PFSK-1 (cell line): ENCODE measurements at regions not wholly inside any gene's neighbourhood (a gene's known extent, or its start where the extent isn't known, plus 50 kb on each side); places are given as distances from the start of the nearest gene placed in this dataset.

Experiments
- FOXP2 ChIP-seq: optimal IDR thresholded peaks from 2 replicates; pipeline ENCODE3; 2011; ENCODE audit warnings: borderline replicate concordance, control low read depth, inconsistent platforms; ENCODE audit not compliant: insufficient read depth; ENCODE audit errors: extremely low read length, extremely low read depth
- POLR2AphosphoS5 ChIP-seq: IDR thresholded peaks from 2 replicates; pipeline ENCODE4 v1.6.1; 2012; ENCODE audit warnings: low read depth, mild to moderate bottlenecking, control low read depth, low read length, moderate library complexity
- SIN3A ChIP-seq: IDR thresholded peaks from 2 replicates; pipeline ENCODE4 v1.6.1; 2012; ENCODE audit warnings: mild to moderate bottlenecking, low read length, moderate library complexity, borderline replicate concordance; ENCODE audit not compliant: insufficient read depth
- TAF1 ChIP-seq: IDR thresholded peaks from 2 replicates; pipeline ENCODE4 v1.6.1; 2012; ENCODE audit warnings: low read length, control low read depth, borderline replicate concordance; ENCODE audit not compliant: insufficient read depth
- TF ChIP-seq, protein P1 (sequence below), 2 experiments: IDR thresholded peaks; 2 replicates each; pipeline versions ENCODE4 v1.6.1 to v1.8.0; 2011 to 2012; ENCODE audit warnings: low read depth in 2 of 2, low read length in 2 of 2, control low read depth in 1 of 2, inconsistent platforms in 1 of 2, mild to moderate bottlenecking in 1 of 2, moderate library complexity in 1 of 2; ENCODE audit not compliant: insufficient read depth in 1 of 2

DNA sequence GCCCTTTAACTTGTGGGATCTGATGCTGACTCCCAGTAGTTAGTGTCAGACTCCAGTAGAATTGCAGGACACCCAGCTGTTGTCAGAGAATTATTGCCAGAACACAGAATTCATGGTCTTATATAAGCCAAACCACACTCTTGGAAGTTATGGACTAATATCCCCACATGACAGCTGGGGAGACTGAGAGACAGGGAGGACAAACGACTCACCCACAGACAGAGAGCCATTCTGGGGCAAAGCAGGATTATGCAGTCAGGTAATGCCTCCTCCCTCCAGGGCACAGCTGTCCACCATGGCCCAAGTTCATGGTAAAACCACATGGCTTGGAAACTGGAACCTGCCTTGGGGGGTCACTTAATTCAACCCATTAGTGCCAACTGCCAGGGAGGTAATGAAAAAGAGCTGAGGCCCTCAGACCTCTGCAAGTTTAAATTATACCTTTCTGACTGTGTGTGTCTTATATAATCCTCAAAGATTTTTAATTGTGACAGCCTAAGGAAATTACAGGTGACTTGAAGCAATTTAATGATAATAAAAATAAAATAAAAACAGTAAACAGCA is 299.5 kb downstream of the BUD13 start:
- no peak for TF ChIP-seq SIN3A
- TF ChIP-seq, protein P1, sequence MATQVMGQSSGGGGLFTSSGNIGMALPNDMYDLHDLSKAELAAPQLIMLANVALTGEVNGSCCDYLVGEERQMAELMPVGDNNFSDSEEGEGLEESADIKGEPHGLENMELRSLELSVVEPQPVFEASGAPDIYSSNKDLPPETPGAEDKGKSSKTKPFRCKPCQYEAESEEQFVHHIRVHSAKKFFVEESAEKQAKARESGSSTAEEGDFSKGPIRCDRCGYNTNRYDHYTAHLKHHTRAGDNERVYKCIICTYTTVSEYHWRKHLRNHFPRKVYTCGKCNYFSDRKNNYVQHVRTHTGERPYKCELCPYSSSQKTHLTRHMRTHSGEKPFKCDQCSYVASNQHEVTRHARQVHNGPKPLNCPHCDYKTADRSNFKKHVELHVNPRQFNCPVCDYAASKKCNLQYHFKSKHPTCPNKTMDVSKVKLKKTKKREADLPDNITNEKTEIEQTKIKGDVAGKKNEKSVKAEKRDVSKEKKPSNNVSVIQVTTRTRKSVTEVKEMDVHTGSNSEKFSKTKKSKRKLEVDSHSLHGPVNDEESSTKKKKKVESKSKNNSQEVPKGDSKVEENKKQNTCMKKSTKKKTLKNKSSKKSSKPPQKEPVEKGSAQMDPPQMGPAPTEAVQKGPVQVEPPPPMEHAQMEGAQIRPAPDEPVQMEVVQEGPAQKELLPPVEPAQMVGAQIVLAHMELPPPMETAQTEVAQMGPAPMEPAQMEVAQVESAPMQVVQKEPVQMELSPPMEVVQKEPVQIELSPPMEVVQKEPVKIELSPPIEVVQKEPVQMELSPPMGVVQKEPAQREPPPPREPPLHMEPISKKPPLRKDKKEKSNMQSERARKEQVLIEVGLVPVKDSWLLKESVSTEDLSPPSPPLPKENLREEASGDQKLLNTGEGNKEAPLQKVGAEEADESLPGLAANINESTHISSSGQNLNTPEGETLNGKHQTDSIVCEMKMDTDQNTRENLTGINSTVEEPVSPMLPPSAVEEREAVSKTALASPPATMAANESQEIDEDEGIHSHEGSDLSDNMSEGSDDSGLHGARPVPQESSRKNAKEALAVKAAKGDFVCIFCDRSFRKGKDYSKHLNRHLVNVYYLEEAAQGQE (IDR thresholded peaks at IDR 0.05; ENCODE audit: insufficient read depth in 1 of 2, low read depth in 2 of 2, low read length in 2 of 2), result no peak
- no peak for TF ChIP-seq POLR2AphosphoS5
- TF ChIP-seq FOXP2, result no peak
- TF ChIP-seq TAF1, result no peak

DNA sequence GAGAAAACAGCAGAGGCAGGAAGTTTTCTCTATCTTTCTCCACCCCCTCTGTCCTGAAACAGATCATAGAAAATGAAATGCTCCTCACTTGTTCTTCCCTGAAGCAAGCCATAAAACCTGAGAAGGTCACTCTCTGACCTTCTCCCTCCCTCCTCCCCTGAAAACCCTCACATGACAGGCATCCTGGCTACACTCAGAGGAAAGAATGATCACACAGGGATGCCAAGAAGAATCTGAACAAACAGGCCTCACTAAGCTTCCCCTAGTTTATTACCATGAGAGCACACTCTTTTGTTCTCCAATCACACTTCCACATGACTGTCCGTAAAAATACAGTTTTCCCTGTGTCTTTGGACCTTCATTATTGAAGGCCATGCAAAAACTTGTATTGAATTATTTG is 300.1 kb downstream of the BUD13 start:
- TF ChIP-seq TAF1 (no peak), FOXP2 (no peak), POLR2AphosphoS5 (no peak), SIN3A (no peak)
- TF ChIP-seq, protein P1 (IDR thresholded peaks at IDR 0.05; ENCODE audit: insufficient read depth in 1 of 2, low read depth in 2 of 2, low read length in 2 of 2), result no peak

DNA sequence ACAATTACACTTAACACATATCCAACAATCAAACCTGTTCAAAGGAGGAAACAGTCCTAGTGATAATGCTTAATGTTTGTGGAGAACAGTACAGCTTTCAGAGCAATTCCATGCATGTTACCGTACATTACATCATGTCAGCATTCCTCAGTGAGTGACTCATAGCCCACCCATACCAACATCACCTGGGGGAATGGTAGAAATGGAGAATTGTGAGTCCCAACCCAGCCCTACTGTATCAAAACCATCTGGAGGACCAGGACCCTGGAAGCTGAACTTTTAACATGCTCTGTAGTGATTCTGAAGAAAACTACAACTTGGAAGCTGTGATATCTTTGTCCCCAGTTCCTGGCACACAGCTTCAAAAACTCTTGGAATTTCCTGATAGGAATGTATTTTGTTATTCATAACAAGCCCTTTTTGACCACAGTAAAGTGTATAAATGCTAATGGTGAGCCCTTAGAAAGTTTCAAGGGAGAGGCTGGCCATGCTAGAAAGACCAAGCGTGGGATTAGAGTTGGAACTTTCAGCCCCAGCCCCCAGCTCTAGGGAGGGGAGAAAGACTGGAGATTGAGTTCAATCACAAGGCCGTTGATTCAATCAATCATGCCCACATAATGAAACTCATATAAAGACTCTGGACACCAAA is 301.1 kb downstream of the BUD13 start:
- TF ChIP-seq SIN3A (no peak), FOXP2 (no peak), POLR2AphosphoS5 (no peak), TAF1 (no peak)
- TF ChIP-seq, protein P1 (IDR thresholded peaks at IDR 0.05; ENCODE audit: insufficient read depth in 1 of 2, low read depth in 2 of 2, low read length in 2 of 2), result no peak

DNA sequence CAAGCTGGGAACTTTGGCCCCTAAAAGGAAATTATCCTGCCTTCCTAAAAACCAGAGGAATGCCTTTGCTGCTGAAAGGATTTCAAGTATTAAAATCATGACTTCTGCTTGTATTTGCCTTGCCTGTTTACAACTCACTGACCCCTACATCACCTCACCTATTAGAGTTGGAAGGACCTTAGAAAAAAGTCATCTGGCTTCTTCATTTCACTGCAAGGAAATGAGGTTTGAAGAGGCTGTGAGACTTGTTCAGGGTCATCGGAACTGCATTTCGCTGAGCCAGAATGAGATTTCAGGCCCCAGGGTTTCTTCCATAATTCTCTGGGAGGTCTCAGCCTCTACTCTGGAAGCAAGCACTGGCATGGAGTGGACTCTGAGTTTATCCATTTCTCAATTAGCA is 304.1 kb downstream of the BUD13 start:
- TF ChIP-seq SIN3A (no peak), POLR2AphosphoS5 (no peak), FOXP2 (no peak)
- TF ChIP-seq, protein P1 (IDR thresholded peaks at IDR 0.05; ENCODE audit: insufficient read depth in 1 of 2, low read depth in 2 of 2, low read length in 2 of 2), result no peak

DNA sequence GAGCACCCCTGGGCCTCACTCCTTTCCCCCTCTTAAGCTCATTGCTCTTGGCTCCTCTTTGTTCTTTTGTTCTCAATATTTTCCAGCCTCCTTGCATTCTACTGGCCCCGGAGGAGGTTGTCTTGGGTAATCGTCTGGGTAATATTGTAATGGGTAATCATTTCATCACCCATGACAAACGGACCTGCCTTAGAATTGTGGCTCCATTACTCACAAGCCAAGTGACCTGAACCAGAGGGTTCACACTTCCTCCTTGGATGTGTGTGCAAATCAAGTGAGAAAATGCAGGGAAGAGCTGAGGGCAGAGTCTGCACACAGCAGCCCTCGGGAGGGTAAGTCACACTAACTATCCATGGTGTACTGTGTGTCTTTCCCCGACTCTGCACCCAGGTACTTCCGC is 305.0 kb downstream of the BUD13 start:
- TF ChIP-seq FOXP2 (no peak), SIN3A (no peak), POLR2AphosphoS5 (no peak), TAF1 (no peak)
- TF ChIP-seq, protein P1 (IDR thresholded peaks at IDR 0.05; ENCODE audit: insufficient read depth in 1 of 2, low read depth in 2 of 2, low read length in 2 of 2), result no peak
